C4-2B (cell line): ENCODE measurements at regions not wholly inside any gene's neighbourhood (a gene's known extent, or its start where the extent isn't known, plus 50 kb on each side); places are given as distances from the start of the nearest gene placed in this dataset.
"Not testable (repeated sequence)": the region's sequence is repeated elsewhere in the genome, so short reads cannot be mapped to it uniquely, and the experiment has no call there.

Experiments
- H3K27ac ChIP-seq: fragments of 450-650 bp; 2 replicates; pipeline ENCODE4 v1.5.1; 2017
- CTCF ChIP-seq: fragments of 450-650 bp; conservative IDR thresholded peaks from 2 replicates; pipeline ENCODE4 v1.5.1; 2017; ENCODE audit warnings: mild to moderate bottlenecking
- ZFX ChIP-seq: fragments of 450-650 bp; IDR thresholded peaks from 2 replicates; pipeline ENCODE4 v1.6.1; 2017

DNA sequence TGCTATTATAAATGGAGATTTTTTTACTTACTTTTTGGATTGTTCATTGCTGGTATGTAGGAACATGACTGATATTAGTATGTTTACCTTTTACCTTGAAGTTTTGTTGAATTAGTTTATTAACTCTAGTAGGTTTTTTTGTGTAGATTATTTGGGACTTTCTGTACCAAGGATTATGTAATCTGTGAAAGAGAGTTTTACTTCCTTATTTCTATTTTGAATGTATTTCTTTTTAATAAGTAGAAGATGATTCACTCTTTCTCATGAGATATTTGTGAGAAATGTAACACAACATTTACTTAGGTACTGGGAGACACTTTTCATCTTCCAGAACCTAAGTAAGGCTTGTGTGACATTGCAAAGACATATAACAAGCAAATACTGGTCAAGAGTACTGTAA lies 473.9 kb upstream of the HS3ST5 start:
- TF ChIP-seq CTCF (no peak), ZFX (no peak)
- H3K27ac ChIP-seq = no peak overlapping the region

- H3K27ac ChIP-seq = no peak overlapping the region
- TF ChIP-seq ZFX = no peak
- no peak for TF ChIP-seq CTCF
These were observed 467.6 kb upstream of the HS3ST5 start for GRCh38 chr6:114810468-114810867.

- not testable (repeated sequence) for H3K27ac ChIP-seq
These were observed 462.6 kb upstream of the HS3ST5 start for GRCh38 chr6:114805426-114805825.

GRCh38 chr6:114796576-114796975 lies 453.8 kb upstream of the HS3ST5 start:
- no peak overlapping the region for H3K27ac ChIP-seq
- TF ChIP-seq CTCF (no peak), ZFX (no peak)

DNA sequence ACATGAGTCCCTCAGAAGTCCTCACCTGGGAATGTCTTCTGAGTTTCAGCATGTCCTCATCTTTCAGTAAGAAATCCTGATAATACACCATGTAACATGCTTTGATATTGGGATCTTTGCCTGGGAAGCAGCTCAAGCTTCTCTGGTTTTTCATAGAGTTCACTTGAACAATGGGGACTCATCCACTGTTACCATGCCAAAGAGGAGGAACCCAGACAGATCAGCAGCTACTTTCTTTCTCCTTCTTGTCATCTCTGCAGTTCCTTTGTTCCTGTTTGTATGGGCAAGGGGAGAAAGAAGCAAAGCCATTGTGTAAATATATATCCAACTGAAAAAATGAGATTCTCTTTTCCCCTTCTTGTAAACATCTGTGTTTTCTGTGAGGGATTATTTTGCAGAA lies 450.6 kb upstream of the HS3ST5 start:
- H3K27ac ChIP-seq = no peak overlapping the region
- TF ChIP-seq ZFX = no peak
- TF ChIP-seq CTCF = no peak

GRCh38 chr6:114785235-114786127 lies 442.7 kb upstream of the HS3ST5 start:
- TF ChIP-seq ZFX (no peak), CTCF (no peak)
- H3K27ac ChIP-seq = no peak overlapping the region

- no peak for TF ChIP-seq CTCF
- no peak for TF ChIP-seq ZFX
- no peak overlapping the region for H3K27ac ChIP-seq
These were observed 441.0 kb upstream of the HS3ST5 start for GRCh38 chr6:114783783-114784182.

DNA sequence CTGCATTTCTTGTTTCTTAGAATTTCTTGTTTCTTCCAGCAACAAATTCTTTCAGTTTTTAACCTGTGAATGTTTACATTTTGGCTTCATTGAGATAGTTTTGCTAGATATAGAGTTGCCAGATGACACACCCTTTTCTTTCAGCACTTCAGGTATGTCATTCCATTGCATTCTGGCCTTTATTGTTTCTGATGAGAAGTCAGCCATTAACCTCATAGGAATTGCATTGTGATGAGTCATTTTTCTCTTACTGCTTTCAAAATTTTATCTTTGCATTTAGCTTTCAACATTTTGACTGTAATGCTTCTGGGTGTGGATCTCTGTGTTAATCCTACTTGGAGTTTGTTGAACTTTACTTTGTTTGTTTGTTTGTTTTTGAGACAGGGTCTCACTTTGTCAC lies 440.3 kb upstream of the HS3ST5 start:
- H3K27ac ChIP-seq = no peak overlapping the region
- no peak for TF ChIP-seq ZFX
- no peak for TF ChIP-seq CTCF
